Activated CD4-positive, alpha-beta memory T cell treated with anti-CD3 and anti-CD28 coated beads for 36 hours (primary cell): ENCODE measurements at regions not wholly inside any gene's neighbourhood (a gene's known extent, or its start where the extent isn't known, plus 50 kb on each side); places are given as distances from the start of the nearest gene placed in this dataset.
"Not testable (repeated sequence)": the region's sequence is repeated elsewhere in the genome, so short reads cannot be mapped to it uniquely, and the experiment has no call there.

Source experiments
- CTCF ChIA-PET: fragments of 350-600 bp; sonication (Branson Sonifier 250); formaldehyde crosslinking; loops from one replicate; lab custom pipeline; 2021; ENCODE audit warnings: antibody characterized with exemption, inconsistent platforms; lab: Charles Lee
- POLR2A ChIA-PET: fragments of 350-600 bp; sonication (Branson Sonifier 250); formaldehyde crosslinking; loops from one replicate; lab custom pipeline; 2021; ENCODE audit warnings: antibody characterized with exemption; lab: Charles Lee
- DNase-seq: peaks from one replicate; pipeline ENCODE4 v3.0.0-alpha.2; 2020
- H3K27ac Mint-ChIP-seq: one replicate; pipeline ENCODE4 v1.8.0; 2021; ENCODE audit warnings: mixed read lengths
- H3K27me3 Mint-ChIP-seq: one replicate; pipeline ENCODE4 v1.8.0; 2021; ENCODE audit warnings: mixed read lengths
- H3K36me3 Mint-ChIP-seq: one replicate; pipeline ENCODE4 v1.8.0; 2021; ENCODE audit warnings: mixed read lengths
- H3K4me1 Mint-ChIP-seq: one replicate; pipeline ENCODE4 v1.8.0; 2021; ENCODE audit warnings: low read depth, mixed read lengths
- H3K4me3 Mint-ChIP-seq: one replicate; pipeline ENCODE4 v1.8.0; 2021; ENCODE audit warnings: mild to moderate bottlenecking, mixed read lengths
- H3K9me3 Mint-ChIP-seq: one replicate; pipeline ENCODE4 v1.8.0; 2021; ENCODE audit warnings: mixed read lengths
- intact Hi-C: fragments of 100-400 bp; cut with micrococcal nuclease; formaldehyde crosslinking; loops from one replicate; pipeline ENCODE4 v1.15.1; 2023

DNA sequence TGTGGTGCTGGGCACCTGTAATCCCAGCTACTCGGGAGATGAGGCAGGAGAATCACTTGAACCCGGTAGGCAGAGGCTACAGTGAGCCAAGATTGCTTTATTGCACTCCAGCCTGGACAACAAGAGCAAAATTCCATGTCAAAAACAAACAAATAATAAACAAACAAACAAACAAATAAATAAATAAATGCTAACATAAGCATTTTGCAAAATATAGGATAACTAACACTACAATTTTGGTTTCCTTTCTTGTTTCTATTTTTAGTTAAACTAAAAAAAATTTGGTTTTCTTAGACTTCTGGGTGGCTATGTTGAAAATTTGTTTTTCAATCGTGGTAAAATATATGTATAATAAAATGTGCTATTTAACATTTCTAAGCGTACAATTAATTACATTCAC, 115.0 kb upstream of the ZNF516 start:
- peaks cover 5% of the 10 kb centered on the region for H3K27me3 Mint-ChIP-seq
- POLR2A ChIA-PET, result no interaction called here
- no peaks in the 10 kb centered on the region for H3K4me1 Mint-ChIP-seq
- no peak overlapping the region for H3K27ac Mint-ChIP-seq
- H3K36me3 Mint-ChIP-seq, result no peaks in the 10 kb centered on the region
- intact Hi-C loops, result no loop called here
- no peaks in the 10 kb centered on the region for H3K9me3 Mint-ChIP-seq
- DNase-seq, result no peak
- CTCF ChIA-PET, result no interaction called here
- no peak overlapping the region for H3K4me3 Mint-ChIP-seq

DNA sequence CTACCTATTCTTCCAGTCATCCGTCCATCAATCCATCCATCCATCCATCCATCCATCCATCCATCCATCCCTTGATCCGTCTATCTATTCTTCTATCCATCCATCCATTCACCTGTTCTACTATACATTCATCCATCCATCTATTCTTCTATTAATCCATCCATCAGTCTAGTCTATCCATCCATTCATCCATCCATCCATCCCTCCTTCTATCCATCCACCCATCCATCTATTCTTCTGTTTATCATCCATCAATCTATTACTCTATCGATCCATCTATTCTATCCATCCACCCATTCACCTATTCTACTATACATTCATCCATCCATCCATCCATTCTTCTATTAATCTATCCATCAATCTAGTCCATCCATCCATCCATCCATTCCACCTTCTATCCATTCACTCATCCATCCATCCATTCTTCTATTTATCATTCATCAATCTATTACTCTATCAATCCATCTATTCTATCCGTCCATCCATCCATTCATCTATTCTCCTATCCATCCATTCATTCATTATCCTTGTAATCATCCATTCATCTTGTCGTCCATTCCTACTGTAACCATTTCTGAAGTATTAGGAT, 110.4 kb upstream of the ZNF516 start:
- H3K4me3 Mint-ChIP-seq, result no peak overlapping the region
- intact Hi-C loops, result no loop called here
- POLR2A ChIA-PET, result no interaction called here
- peaks cover 5% of the 10 kb centered on the region for H3K27me3 Mint-ChIP-seq
- H3K36me3 Mint-ChIP-seq, result no peaks in the 10 kb centered on the region
- H3K9me3 Mint-ChIP-seq, result no peaks in the 10 kb centered on the region
- no peaks in the 10 kb centered on the region for H3K4me1 Mint-ChIP-seq
- DNase-seq, result no peak
- no peak overlapping the region for H3K27ac Mint-ChIP-seq
- CTCF ChIA-PET, result no interaction called here

DNA sequence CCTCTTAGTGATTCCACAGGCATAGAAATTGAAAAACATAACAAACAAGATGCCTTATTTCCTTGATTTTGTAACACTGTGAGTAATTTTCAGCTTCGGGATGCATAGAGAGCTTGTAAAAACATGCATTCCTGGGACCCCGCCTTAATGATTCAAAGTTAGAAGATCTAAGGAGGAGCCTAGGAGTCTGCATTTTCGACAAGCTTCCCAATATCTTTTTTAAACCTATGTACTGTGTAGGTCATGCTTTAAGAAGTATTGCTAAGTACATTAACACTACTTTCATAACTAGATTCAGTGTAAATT, 109.8 kb upstream of the ZNF516 start:
- H3K36me3 Mint-ChIP-seq, result no peaks in the 10 kb centered on the region
- intact Hi-C loops, result no loop called here
- H3K4me3 Mint-ChIP-seq, result no peak overlapping the region
- no peaks in the 10 kb centered on the region for H3K9me3 Mint-ChIP-seq
- ChIA-PET CTCF (no interaction called here), POLR2A (no interaction called here)
- no peaks in the 10 kb centered on the region for H3K4me1 Mint-ChIP-seq
- no peak for DNase-seq
- peaks cover 5% of the 10 kb centered on the region for H3K27me3 Mint-ChIP-seq
- H3K27ac Mint-ChIP-seq, result no peak overlapping the region

DNA sequence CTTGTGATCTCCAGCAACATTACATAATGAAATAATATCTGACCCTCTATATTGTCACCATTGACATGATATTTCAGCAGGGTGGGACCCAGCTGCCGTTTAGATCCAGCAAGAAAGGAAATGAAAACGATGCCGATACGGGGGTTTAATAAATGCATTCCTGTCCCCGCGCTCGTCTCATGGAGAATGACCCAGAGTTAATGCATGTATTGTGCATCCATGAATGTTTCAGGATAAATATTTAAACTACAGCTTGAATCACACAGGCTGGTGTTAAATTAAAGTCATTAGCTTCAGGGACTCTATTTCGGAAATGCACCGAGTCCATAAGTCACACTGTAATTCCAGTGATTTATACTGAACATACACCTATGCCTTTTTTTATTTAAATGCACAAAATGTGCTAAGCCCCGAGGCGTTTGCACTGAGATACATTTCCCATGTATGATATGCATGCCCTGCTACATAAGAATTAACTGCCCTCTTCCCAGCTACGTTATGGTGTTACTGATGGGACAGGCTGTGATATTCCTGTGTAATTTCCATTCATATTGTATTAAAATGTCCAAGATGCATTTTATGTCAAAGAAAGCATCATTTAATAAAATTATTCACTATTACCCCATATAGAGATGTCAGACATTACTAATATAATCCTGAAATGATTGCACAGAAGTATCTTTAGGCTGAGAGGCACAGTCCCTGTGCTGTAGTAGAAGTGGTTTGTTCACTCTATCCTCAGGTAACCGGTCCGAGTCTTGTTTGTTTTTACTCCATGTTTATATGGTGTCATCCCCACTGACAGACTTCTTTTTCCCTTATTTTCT, 109.3 kb upstream of the ZNF516 start:
- DNase-seq, result no peak
- H3K36me3 Mint-ChIP-seq, result no peaks in the 10 kb centered on the region
- H3K4me3 Mint-ChIP-seq, result no peak overlapping the region
- H3K27me3 Mint-ChIP-seq, result peaks cover 1% of the 10 kb centered on the region
- ChIA-PET CTCF (no interaction called here), POLR2A (no interaction called here)
- H3K9me3 Mint-ChIP-seq, result no peaks in the 10 kb centered on the region
- H3K27ac Mint-ChIP-seq, result no peak overlapping the region
- no peaks in the 10 kb centered on the region for H3K4me1 Mint-ChIP-seq
- intact Hi-C loops, result no loop called here

- H3K27ac Mint-ChIP-seq, result no peak overlapping the region
- no peak for DNase-seq
- POLR2A ChIA-PET, result no interaction called here
- H3K36me3 Mint-ChIP-seq, result no peaks in the 10 kb centered on the region
- H3K4me1 Mint-ChIP-seq, result peaks cover 3% of the 10 kb centered on the region
- no peaks in the 10 kb centered on the region for H3K9me3 Mint-ChIP-seq
- intact Hi-C loops, result no loop called here
- H3K27me3 Mint-ChIP-seq, result peaks cover 2% of the 10 kb centered on the region
- H3K4me3 Mint-ChIP-seq, result no peak overlapping the region
- CTCF ChIA-PET, result no interaction called here
Observed at GRCh38 chr18:76602191-76602590, 107.1 kb upstream of the ZNF516 start.

DNA sequence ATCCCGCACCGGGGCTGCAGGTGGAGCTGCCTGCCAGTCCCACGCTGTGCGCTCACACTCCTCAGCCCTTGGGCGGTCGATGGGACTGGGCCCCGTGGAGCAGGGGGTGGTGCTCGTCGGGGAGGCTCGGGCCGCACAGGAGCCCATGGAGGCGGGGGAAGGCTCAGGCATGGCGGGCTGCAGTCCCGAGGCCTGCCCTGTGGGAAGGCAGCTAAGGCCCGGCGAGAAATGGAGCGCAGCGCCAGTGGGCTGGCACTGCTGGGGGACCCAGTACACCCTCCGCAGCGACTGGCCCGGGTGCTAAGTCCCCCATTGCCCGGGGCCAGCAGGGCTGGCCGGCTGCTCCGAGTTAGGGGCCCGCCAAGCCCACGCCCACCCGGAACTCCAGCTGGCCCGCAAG, 105.0 kb upstream of the ZNF516 start:
- H3K27ac Mint-ChIP-seq, CTCF ChIA-PET, POLR2A ChIA-PET, H3K36me3 Mint-ChIP-seq, H3K4me3 Mint-ChIP-seq, H3K27me3 Mint-ChIP-seq, DNase-seq, intact Hi-C loops, H3K9me3 Mint-ChIP-seq, H3K4me1 Mint-ChIP-seq: not testable (repeated sequence)

GRCh38 chr18:76594966-76595365, 99.9 kb upstream of the ZNF516 start:
- ChIA-PET CTCF (no interaction called here), POLR2A (no interaction called here)
- Mint-ChIP-seq H3K4me1 (peaks cover 3% of the 10 kb centered on the region), H3K27me3 (peaks cover 32% of the 10 kb centered on the region), H3K4me3 (no peak overlapping the region), H3K27ac (no peak overlapping the region), H3K9me3 (no peaks in the 10 kb centered on the region), H3K36me3 (no peaks in the 10 kb centered on the region)
- intact Hi-C loops, result no loop called here
- DNase-seq, result no peak

DNA sequence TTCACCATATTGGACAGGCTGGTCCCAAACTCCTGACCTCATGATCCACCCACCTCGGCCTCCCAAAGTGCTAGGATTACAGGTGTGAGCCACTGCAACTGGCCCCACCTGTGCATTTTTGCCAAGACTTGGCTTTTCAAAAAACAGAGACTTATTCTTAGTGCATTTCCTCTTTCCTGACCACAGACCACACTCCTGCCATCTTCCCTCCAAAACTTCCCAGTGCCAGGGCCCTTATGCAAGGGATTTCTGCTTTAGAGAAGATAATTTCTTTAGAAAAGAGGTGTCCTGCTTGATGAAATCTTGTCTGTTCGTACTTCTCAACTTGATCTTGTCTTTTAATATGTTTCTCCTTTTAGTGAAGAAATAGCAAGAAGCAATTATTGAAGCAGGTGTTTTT, 98.8 kb upstream of the ZNF516 start:
- no peak overlapping the region for H3K27ac Mint-ChIP-seq
- ChIA-PET POLR2A (no interaction called here), CTCF (no interaction called here)
- H3K27me3 Mint-ChIP-seq, result peaks cover 39% of the 10 kb centered on the region
- intact Hi-C loops, result no loop called here
- H3K4me1 Mint-ChIP-seq, result peaks cover 4% of the 10 kb centered on the region
- no peak overlapping the region for H3K4me3 Mint-ChIP-seq
- H3K36me3 Mint-ChIP-seq, result no peaks in the 10 kb centered on the region
- no peak for DNase-seq
- H3K9me3 Mint-ChIP-seq, result no peaks in the 10 kb centered on the region

- no peaks in the 10 kb centered on the region for H3K9me3 Mint-ChIP-seq
- DNase-seq, result no peak
- H3K4me1 Mint-ChIP-seq, result peaks cover 8% of the 10 kb centered on the region
- ChIA-PET POLR2A (no interaction called here), CTCF (no interaction called here)
- H3K27me3 Mint-ChIP-seq, result peaks cover 43% of the 10 kb centered on the region
- intact Hi-C loops, result no loop called here
- no peaks in the 10 kb centered on the region for H3K36me3 Mint-ChIP-seq
- no peak overlapping the region for H3K4me3 Mint-ChIP-seq
- H3K27ac Mint-ChIP-seq, result no peak overlapping the region
Observed at GRCh38 chr18:76592981-76593381, 97.9 kb upstream of the ZNF516 start.

DNA sequence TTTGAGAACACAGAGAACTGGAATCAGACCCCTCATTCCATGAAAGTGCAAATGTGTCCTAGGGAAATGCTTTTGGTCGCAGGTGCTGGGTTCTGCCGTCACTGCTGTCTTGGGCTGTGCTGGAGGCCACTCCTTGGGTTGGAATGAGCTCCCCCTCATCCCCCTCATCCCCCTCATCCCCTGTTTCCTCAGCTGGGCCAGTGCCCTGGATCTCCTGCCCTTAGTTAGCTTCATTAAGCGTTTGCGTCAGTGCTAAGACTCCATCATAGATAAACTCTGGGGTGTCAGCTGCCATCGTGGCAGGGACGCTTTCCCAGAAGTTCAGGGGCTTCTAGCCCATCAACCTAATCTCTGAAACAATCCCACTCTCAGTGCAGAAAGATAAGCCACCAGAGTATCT, 97.1 kb upstream of the ZNF516 start:
- intact Hi-C loops, result no loop called here
- Mint-ChIP-seq H3K9me3 (no peaks in the 10 kb centered on the region), H3K4me3 (no peak overlapping the region), H3K27ac (no peak overlapping the region), H3K4me1 (peaks cover 8% of the 10 kb centered on the region), H3K36me3 (no peaks in the 10 kb centered on the region), H3K27me3 (peaks cover 43% of the 10 kb centered on the region)
- DNase-seq, result no peak
- CTCF ChIA-PET, result no interaction called here
- POLR2A ChIA-PET, result no interaction called here

DNA sequence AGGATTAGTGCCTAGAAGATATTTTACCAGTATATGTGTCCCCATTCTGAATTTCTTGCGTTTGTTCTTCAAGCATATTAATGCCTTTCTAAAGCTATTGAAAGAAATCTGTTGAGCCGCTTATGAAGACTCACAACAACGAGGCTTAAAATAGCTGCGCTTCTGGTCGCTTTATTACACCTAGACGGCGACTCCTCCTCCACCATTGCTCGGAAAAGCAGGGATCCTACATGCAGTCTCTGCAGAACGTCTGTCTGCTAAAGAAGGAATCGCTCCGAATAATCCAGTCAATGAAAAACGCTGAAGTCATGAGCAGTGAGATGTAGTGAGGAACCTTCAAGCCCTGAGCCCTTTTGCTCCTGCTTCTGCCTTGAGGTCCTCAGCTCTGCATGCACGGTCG, 94.8 kb upstream of the ZNF516 start:
- peaks cover 40% of the 10 kb centered on the region for H3K27me3 Mint-ChIP-seq
- POLR2A ChIA-PET, result interaction anchor here (0.5 kb wide), 1 partner anchor 137 kb away, joined by 5 read pairs; no protein-coding TSS in a partner anchor
- CTCF ChIA-PET, result no interaction called here
- no peak overlapping the region for H3K27ac Mint-ChIP-seq
- no peak for DNase-seq
- no peaks in the 10 kb centered on the region for H3K9me3 Mint-ChIP-seq
- H3K36me3 Mint-ChIP-seq, result no peaks in the 10 kb centered on the region
- H3K4me3 Mint-ChIP-seq, result no peak overlapping the region
- peaks cover 8% of the 10 kb centered on the region for H3K4me1 Mint-ChIP-seq
- intact Hi-C loops, result no loop called here

GRCh38 chr18:76589316-76589715, 94.3 kb upstream of the ZNF516 start:
- intact Hi-C loops, result no loop called here
- Mint-ChIP-seq H3K36me3 (no peaks in the 10 kb centered on the region), H3K27ac (no peak overlapping the region), H3K27me3 (peaks cover 36% of the 10 kb centered on the region), H3K9me3 (no peaks in the 10 kb centered on the region), H3K4me1 (peaks cover 8% of the 10 kb centered on the region), H3K4me3 (no peak overlapping the region)
- ChIA-PET POLR2A (interaction anchor here (0.5 kb wide), 1 partner anchor 138 kb away, joined by 5 read pairs; no protein-coding TSS in a partner anchor), CTCF (interaction anchor here (0.5 kb wide), 1 partner anchor 212 kb away, joined by 3 read pairs; no protein-coding TSS in a partner anchor)
- no peak for DNase-seq
